ENCODE measurements at regions not wholly inside any gene's neighbourhood (a gene's known extent, or its start where the extent isn't known, plus 50 kb on each side); places are given as distances from the start of the nearest gene placed in this dataset.

DNA sequence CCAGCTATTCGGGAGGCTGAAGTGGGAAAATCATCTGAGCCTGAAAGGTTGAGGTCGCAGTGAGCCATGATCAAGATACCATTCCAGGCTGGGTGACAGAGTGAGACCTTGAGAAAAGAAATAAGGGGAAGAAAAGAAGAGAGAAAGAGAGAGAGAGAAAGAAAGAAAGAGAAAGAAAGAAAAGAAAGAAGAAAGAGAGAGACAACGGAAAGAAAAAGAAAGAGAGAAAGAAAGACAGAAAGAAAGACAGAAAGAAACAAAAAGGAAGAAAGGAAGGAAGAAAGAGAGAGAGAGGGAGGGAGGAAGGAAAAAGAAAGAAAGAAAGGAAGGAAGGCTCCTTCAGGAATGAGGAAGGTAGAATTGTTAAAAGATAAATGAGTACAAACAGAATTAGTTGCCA is 84.5 kb downstream of the RPL22L1 start:
- Histone ChIP-seq H3K36me3 (ENCODE audit: control insufficient read depth in 2 of 2, insufficient read depth in 1 of 2, low read length in 2 of 2) (no peaks in the 10 kb centered on the region), H3K4me1 (ENCODE audit: control insufficient read depth, insufficient read depth, low read length) (no peaks in the 10 kb centered on the region), H3K27ac (ENCODE audit: extremely low read depth, low read depth, low read length) (no peak overlapping the region), H3K9me3 (ENCODE audit: control insufficient read depth, insufficient read depth, low read depth, low read length) (no peaks in the 10 kb centered on the region), H3K4me3 (ENCODE audit: low read depth, low read length) (no peak overlapping the region)
- TF ChIP-seq ZNF366 (tag by site-specific recombination; conservative IDR thresholded peaks at IDR 0.05) (peak; percentile 72), ZNF341 (tag by site-specific recombination; IDR thresholded peaks at IDR 0.05; ENCODE audit: low read depth) (no peak)
- POLR2A ChIA-PET = no interaction called here
- CTCF ChIA-PET = interaction anchor here (1.1 kb wide), 1 partner anchor 24 kb away, joined by 3 read pairs; no protein-coding TSS in a partner anchor

DNA sequence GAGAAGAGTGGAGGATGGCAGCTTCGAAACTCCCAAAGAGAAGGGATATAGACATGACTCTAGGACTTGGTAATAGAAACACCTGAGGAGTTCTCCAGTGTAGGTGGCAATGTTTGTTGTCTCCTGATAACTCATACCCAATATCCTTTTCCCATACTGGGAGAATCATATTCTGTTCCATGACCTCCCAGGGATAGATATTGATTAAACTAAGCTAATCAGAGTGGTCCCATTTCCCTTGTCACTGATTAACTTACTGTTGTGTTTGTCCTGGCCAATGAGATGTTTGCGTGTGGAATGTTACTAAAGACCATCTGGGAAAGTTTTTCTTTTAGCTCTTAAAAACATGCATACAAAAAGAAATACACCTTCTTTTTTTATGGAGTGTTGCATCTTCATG is 85.6 kb downstream of the RPL22L1 start:
- ChIA-PET CTCF (interaction anchor here (1.1 kb wide), 1 partner anchor 25 kb away, joined by 3 read pairs; no protein-coding TSS in a partner anchor), POLR2A (no interaction called here)
- Histone ChIP-seq H3K4me1 (ENCODE audit: control insufficient read depth, insufficient read depth, low read length) (no peaks in the 10 kb centered on the region), H3K27ac (ENCODE audit: extremely low read depth, low read depth, low read length) (no peak overlapping the region), H3K4me3 (ENCODE audit: low read depth, low read length) (no peak overlapping the region), H3K9me3 (ENCODE audit: control insufficient read depth, insufficient read depth, low read depth, low read length) (no peaks in the 10 kb centered on the region), H3K36me3 (ENCODE audit: control insufficient read depth in 2 of 2, insufficient read depth in 1 of 2, low read length in 2 of 2) (no peaks in the 10 kb centered on the region)
- TF ChIP-seq ZNF791 (tag by site-specific recombination; IDR thresholded peaks at IDR 0.05) (no peak), ZNF623 (tag by site-specific recombination; IDR thresholded peaks at IDR 0.05) (no peak), ZNF302 (tag by site-specific recombination; IDR thresholded peaks at IDR 0.05; ENCODE audit: low read depth) (no peak), ZSCAN16 (tag by site-specific recombination; IDR thresholded peaks at IDR 0.05) (no peak), ZBTB7A (tag by site-specific recombination; IDR thresholded peaks at IDR 0.05; ENCODE audit: low read depth) (no peak), REPIN1 (tag by site-specific recombination; IDR thresholded peaks at IDR 0.05; ENCODE audit: low read depth) (no peak), ZNF561 (tag by site-specific recombination; IDR thresholded peaks at IDR 0.05; ENCODE audit: borderline replicate concordance) (no peak), ZNF555 (tag by site-specific recombination; conservative IDR thresholded peaks at IDR 0.05) (no peak), ZNF335 (tag by site-specific recombination; conservative IDR thresholded peaks at IDR 0.05) (no peak), ZNF140 (tag by site-specific recombination; IDR thresholded peaks at IDR 0.05) (no peak), GLIS2 (tag by site-specific recombination; IDR thresholded peaks at IDR 0.05) (no peak), KLF9 (tag by site-specific recombination; IDR thresholded peaks at IDR 0.05; ENCODE audit: low read depth) (no peak), ZNF585B (tag by site-specific recombination; IDR thresholded peaks at IDR 0.05) (no peak), ZBTB21 (tag by site-specific recombination; IDR thresholded peaks at IDR 0.05) (no peak), ZNF157 (tag by site-specific recombination; IDR thresholded peaks at IDR 0.05) (no peak), ZNF48 (tag by site-specific recombination; IDR thresholded peaks at IDR 0.05) (no peak), ZNF660 (tag by site-specific recombination; IDR thresholded peaks at IDR 0.05) (no peak), ZNF174 (tag by site-specific recombination; IDR thresholded peaks at IDR 0.05) (no peak), ZFHX2 (tag by site-specific recombination; conservative IDR thresholded peaks at IDR 0.05) (no peak)
- TF ChIP-seq, protein P1, sequence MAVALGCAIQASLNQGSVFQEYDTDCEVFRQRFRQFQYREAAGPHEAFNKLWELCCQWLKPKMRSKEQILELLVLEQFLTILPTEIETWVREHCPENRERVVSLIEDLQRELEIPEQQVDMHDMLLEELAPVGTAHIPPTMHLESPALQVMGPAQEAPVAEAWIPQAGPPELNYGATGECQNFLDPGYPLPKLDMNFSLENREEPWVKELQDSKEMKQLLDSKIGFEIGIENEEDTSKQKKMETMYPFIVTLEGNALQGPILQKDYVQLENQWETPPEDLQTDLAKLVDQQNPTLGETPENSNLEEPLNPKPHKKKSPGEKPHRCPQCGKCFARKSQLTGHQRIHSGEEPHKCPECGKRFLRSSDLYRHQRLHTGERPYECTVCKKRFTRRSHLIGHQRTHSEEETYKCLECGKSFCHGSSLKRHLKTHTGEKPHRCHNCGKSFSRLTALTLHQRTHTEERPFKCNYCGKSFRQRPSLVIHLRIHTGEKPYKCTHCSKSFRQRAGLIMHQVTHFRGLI (tag by site-specific recombination; IDR thresholded peaks at IDR 0.05) = no peak

DNA sequence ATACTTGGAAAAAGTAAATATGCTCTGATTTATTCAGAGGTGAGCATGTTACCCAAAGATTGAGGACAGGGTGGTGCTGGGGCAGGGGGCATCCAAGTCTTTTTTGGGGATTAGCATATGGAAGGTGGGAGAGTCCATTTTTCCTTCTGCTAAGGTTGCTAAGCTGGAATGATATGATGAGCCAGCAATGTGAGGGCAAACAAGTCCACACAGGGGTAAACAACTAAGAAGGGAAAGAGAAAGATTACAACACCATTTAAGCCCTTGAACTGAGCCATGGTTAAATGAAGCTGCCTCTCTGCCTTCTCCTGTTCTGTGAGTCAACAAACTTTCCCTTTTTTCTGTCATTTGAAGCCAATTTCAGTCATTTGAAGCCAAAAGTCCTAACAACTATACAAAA is 89.0 kb downstream of the RPL22L1 start:
- ChIA-PET CTCF (interaction anchor here (0.9 to 1.6 kb wide), 4 partner anchors 29 to 367 kb away, joined by 3 to 6 read pairs (median 4); no protein-coding TSS in a partner anchor), POLR2A (no interaction called here)
- H3K27ac ChIP-seq (ENCODE audit: extremely low read depth, low read depth, low read length) = no peak overlapping the region
- H3K4me3 ChIP-seq (ENCODE audit: low read depth, low read length) = no peak overlapping the region
- H3K4me1 ChIP-seq (ENCODE audit: control insufficient read depth, insufficient read depth, low read length) = no peaks in the 10 kb centered on the region
- TF ChIP-seq GLI2 (tag by site-specific recombination; IDR thresholded peaks at IDR 0.05; ENCODE audit: borderline replicate concordance, low read depth) (no peak), ZNF514 (tag by site-specific recombination; IDR thresholded peaks at IDR 0.05) (no peak), ZNF121 (tag by site-specific recombination; IDR thresholded peaks at IDR 0.05) (no peak), ZBTB48 (tag by site-specific recombination; IDR thresholded peaks at IDR 0.05) (no peak)
- no peaks in the 10 kb centered on the region for H3K9me3 ChIP-seq (ENCODE audit: control insufficient read depth, insufficient read depth, low read depth, low read length)
- no peaks in the 10 kb centered on the region for H3K36me3 ChIP-seq (ENCODE audit: control insufficient read depth in 2 of 2, insufficient read depth in 1 of 2, low read length in 2 of 2)

Data from HEK293 (cell line).